ENCODE measurements at regions not wholly inside any gene's neighbourhood (a gene's known extent, or its start where the extent isn't known, plus 50 kb on each side); places are given as distances from the start of the nearest gene placed in this dataset.

DNA sequence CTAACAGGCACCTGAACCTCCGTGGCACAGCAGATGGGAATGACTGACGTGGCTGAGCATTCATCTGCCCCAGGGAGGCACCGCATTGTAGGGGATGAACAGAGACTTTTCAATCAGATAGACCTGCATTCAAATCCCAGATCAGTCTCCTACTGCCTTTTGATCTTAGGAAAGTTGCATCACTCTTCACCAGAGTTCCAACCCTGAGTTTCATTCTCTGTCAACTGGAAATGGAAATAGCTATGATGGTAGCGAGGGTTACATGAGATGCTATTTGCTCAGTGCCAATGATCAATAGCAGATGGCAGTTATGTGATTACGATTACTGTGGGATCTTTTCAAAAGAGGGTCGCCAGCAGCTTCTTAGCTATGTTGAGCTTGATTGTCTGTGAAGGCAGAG is 189.3 kb upstream of the RFC3 start (continued):
- TF ChIP-seq ZBTB33 (IDR thresholded peaks at IDR 0.05) (no peak), EGR1 (IDR thresholded peaks at IDR 0.05; ENCODE audit: low read depth in 2 of 2) (no peak), RXRA (IDR thresholded peaks at IDR 0.05) (peak; percentile 38 to 50), TAF1 (conservative IDR thresholded peaks at IDR 0.05) (no peak), FOXA2 (IDR thresholded peaks at IDR 0.05) (no peak), HNF4A (conservative IDR thresholded peaks at IDR 0.05) (peak; percentile 36 to 38), FOXA1 (IDR thresholded peaks at IDR 0.05) (no peak), RAD21 (IDR thresholded peaks at IDR 0.05) (peak in 1 of 2 donors; percentile 41), JUND (IDR thresholded peaks at IDR 0.05) (peak in 1 of 2 donors; percentile 21)

DNA sequence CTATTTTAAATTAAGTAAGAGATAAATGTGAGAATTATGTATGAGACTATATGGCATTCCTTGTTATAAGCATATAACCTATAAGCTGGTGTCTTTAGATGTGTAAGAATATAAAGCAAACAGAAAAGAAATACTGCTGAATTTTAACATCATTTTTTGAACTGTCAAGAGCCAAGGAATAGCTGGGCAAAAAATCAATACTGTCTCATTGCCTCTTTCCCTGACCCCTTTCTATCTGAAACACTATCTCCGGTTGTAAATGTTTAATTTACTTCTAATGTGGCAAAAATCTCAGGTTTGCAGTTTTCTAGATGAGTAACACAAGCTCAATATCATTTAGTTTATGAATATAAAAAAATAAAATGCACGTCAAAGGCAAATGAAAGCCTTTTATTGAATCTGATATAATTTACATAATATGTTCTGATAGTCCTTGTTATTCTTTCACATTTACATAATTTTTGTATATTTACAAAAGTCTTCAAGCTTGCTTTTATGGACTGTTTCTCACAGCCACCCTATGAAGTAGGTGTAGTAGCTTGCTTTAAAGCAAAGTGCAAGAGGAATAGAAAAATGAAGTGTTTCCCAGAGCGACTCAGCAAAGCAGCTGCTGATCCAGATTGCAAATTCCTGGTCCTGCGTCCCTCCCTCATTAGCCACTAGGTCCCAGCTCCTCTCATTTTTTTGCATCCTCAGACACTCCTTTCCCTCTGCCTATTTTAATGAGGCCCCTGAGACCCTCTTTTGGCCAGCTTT is 188.2 kb upstream of the RFC3 start:
- TF ChIP-seq, protein P1, sequence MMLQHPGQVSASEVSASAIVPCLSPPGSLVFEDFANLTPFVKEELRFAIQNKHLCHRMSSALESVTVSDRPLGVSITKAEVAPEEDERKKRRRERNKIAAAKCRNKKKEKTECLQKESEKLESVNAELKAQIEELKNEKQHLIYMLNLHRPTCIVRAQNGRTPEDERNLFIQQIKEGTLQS (IDR thresholded peaks at IDR 0.05) = no peak
- TF ChIP-seq MAX (IDR thresholded peaks at IDR 0.05) (no peak), HNF4G (IDR thresholded peaks at IDR 0.05) (no peak), EGR1 (IDR thresholded peaks at IDR 0.05; ENCODE audit: low read depth in 2 of 2) (no peak), RXRA (IDR thresholded peaks at IDR 0.05) (no peak), HNF4A (conservative IDR thresholded peaks at IDR 0.05) (no peak), RAD21 (IDR thresholded peaks at IDR 0.05) (no peak), FOXA1 (IDR thresholded peaks at IDR 0.05) (no peak), CTCF (IDR thresholded peaks at IDR 0.05; ENCODE audit: low read depth, low read length, missing input control) (no peak), FOXA2 (IDR thresholded peaks at IDR 0.05) (no peak), JUND (IDR thresholded peaks at IDR 0.05) (no peak), GABPA (IDR thresholded peaks at IDR 0.05 in 1 of 2, conservative IDR thresholded peaks at IDR 0.05 in 1 of 2) (no peak), TAF1 (conservative IDR thresholded peaks at IDR 0.05) (no peak), YY1 (IDR thresholded peaks at IDR 0.05) (no peak), ZBTB33 (IDR thresholded peaks at IDR 0.05) (no peak), NR2F2 (IDR thresholded peaks at IDR 0.05) (no peak)
- TF ChIP-seq, protein P2, sequence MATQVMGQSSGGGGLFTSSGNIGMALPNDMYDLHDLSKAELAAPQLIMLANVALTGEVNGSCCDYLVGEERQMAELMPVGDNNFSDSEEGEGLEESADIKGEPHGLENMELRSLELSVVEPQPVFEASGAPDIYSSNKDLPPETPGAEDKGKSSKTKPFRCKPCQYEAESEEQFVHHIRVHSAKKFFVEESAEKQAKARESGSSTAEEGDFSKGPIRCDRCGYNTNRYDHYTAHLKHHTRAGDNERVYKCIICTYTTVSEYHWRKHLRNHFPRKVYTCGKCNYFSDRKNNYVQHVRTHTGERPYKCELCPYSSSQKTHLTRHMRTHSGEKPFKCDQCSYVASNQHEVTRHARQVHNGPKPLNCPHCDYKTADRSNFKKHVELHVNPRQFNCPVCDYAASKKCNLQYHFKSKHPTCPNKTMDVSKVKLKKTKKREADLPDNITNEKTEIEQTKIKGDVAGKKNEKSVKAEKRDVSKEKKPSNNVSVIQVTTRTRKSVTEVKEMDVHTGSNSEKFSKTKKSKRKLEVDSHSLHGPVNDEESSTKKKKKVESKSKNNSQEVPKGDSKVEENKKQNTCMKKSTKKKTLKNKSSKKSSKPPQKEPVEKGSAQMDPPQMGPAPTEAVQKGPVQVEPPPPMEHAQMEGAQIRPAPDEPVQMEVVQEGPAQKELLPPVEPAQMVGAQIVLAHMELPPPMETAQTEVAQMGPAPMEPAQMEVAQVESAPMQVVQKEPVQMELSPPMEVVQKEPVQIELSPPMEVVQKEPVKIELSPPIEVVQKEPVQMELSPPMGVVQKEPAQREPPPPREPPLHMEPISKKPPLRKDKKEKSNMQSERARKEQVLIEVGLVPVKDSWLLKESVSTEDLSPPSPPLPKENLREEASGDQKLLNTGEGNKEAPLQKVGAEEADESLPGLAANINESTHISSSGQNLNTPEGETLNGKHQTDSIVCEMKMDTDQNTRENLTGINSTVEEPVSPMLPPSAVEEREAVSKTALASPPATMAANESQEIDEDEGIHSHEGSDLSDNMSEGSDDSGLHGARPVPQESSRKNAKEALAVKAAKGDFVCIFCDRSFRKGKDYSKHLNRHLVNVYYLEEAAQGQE (IDR thresholded peaks at IDR 0.05) = no peak
- no peak for DNase-seq (ENCODE audit: low spot score)
- Histone ChIP-seq H3K9ac (ENCODE audit: low read depth in 1 of 2, low read length in 2 of 2) (no peak overlapping the region), H3K27ac (ENCODE audit: low read depth in 1 of 2, low read length in 2 of 2) (no peak overlapping the region), H3K4me3 (ENCODE audit: low read depth in 1 of 3, low read length in 3 of 3) (no peak overlapping the region), H3K36me3 (ENCODE audit: control insufficient read depth in 4 of 4, insufficient read depth in 3 of 4, low read depth in 1 of 4, low read length in 3 of 4) (no peaks in the 10 kb centered on the region), H3K4me1 (ENCODE audit: control insufficient read depth in 4 of 4, insufficient read depth in 4 of 4, low read length in 3 of 4) (peaks cover 2 to 19% (median 17%) of the 10 kb centered on the region in 4 donors), H3K9me3 (ENCODE audit: control insufficient read depth in 4 of 4, low read length in 3 of 4) (no peaks in the 10 kb centered on the region), H3K27me3 (ENCODE audit: control insufficient read depth in 4 of 4, insufficient read depth in 4 of 4, low read length in 3 of 4) (no peaks in the 10 kb centered on the region)
- 50% methylated on average over 4 of the region's 4 CpGs for WGBS
